ENCODE measurements at regions not wholly inside any gene's neighbourhood (a gene's known extent, or its start where the extent isn't known, plus 50 kb on each side); places are given as distances from the start of the nearest gene placed in this dataset.

GRCh38 chr10:8513155-8514147 lies 459.0 kb downstream of the GATA3 start:
- H3K36me3 ChIP-seq (ENCODE audit: control insufficient read depth in 2 of 2, insufficient read depth in 2 of 2, low read length in 1 of 2), result no peaks in the 10 kb centered on the region
- BruUV-seq (replicated peaks), result no TSS peak
- CTCF ChIA-PET, result interaction anchor here (0.9 kb wide), 1 partner anchor 10 kb away, joined by 3 read pairs; no protein-coding TSS in a partner anchor
- no peak overlapping the region for H2AFZ ChIP-seq (ENCODE audit: control insufficient read depth, low read depth, low read length)
- in situ Hi-C loops (cut with MboI), result no loop called here
- 68% methylated on average over 37 of the region's 41 CpGs for WGBS (ENCODE audit: insufficient coverage, insufficient replicate concordance, low lambda C conversion rate, missing lambda C conversion rate)
- H4K20me1 ChIP-seq (ENCODE audit: control insufficient read depth, insufficient read depth), result no peaks in the 10 kb centered on the region
- H3K9ac ChIP-seq (ENCODE audit: control insufficient read depth, insufficient read depth, low read length), result no peak overlapping the region
- intact Hi-C loops (cut with micrococcal nuclease; ENCODE audit: unreplicated experiment), result no loop called here
- no peak overlapping the region for H3K4me2 ChIP-seq (ENCODE audit: control insufficient read depth, insufficient read depth)
- no peaks in the 10 kb centered on the region for H3K79me2 ChIP-seq (ENCODE audit: control insufficient read depth, insufficient read depth, low read length)
- H3K9me3 ChIP-seq (replicated peaks; ENCODE audit: control insufficient read depth, insufficient read depth, low read length), result no peaks in the 10 kb centered on the region
- no peaks in the 10 kb centered on the region for H3K4me1 ChIP-seq (ENCODE audit: control insufficient read depth, insufficient read depth, low read length)
- FAIRE-seq (no peak), DNase-seq (ENCODE audit: low read depth, low spot score) (no peak), ATAC-seq (no peak)
- POLR2A ChIA-PET, result no interaction called here
- H3K27me3 ChIP-seq (replicated peaks in 1 of 2; ENCODE audit: control insufficient read depth in 2 of 2, insufficient read depth in 2 of 2, low read length in 1 of 2), result no peaks in the 10 kb centered on the region
- RAD21 ChIA-PET (ENCODE audit: unreplicated experiment), result no interaction called here
- no peak overlapping the region for H3K27ac ChIP-seq (ENCODE audit: control insufficient read depth, insufficient read depth)
- SMC1A ChIA-PET (ENCODE audit: uncharacterized antibody, unreplicated experiment), result interaction anchor here (1.2 to 1.3 kb wide), 2 partner anchors 9 to 30 kb away, joined by 3 read pairs; no protein-coding TSS in a partner anchor
- H3K4me3 ChIP-seq, result no peak overlapping the region
- TF ChIP-seq CBFB (IDR thresholded peaks at IDR 0.05; ENCODE audit: low read depth) (no peak), BCL3 (IDR thresholded peaks at IDR 0.05; ENCODE audit: borderline replicate concordance, insufficient read depth, low read depth, low read length, poor library complexity, severe bottlenecking) (no peak), BCL11A (IDR thresholded peaks at IDR 0.05; ENCODE audit: low read depth, low read length) (no peak), ZZZ3 (IDR thresholded peaks at IDR 0.05; ENCODE audit: control insufficient read depth, insufficient read length, low read depth) (no peak), KLF5 (IDR thresholded peaks at IDR 0.05; ENCODE audit: partially characterized antibody) (no peak), MLLT1 (IDR thresholded peaks at IDR 0.05) (no peak), HDAC6 (IDR thresholded peaks at IDR 0.05; ENCODE audit: unreplicated experiment) (no peak), ASH2L (IDR thresholded peaks at IDR 0.05; ENCODE audit: borderline replicate concordance, low read depth) (no peak), USF2 (IDR thresholded peaks at IDR 0.05; ENCODE audit: borderline replicate concordance, low read depth, low read length) (no peak), SIX5 (IDR thresholded peaks at IDR 0.05; ENCODE audit: low read depth, low read length, severe bottlenecking) (no peak), ZNF622 (IDR thresholded peaks at IDR 0.05) (no peak), SMARCA5 (IDR thresholded peaks at IDR 0.05) (no peak), NR2C1 (IDR thresholded peaks at IDR 0.05) (no peak), NFYA (IDR thresholded peaks at IDR 0.05; ENCODE audit: borderline replicate concordance, low read depth, low read length) (no peak), SREBF1 (IDR thresholded peaks at IDR 0.05; ENCODE audit: low read length) (no peak), SRF (IDR thresholded peaks at IDR 0.05; ENCODE audit: low read depth in 2 of 2, low read length in 2 of 2) (no peak), ZBTB33 (IDR thresholded peaks at IDR 0.05) (no peak), SMAD5 (IDR thresholded peaks at IDR 0.05; ENCODE audit: low read depth) (no peak)
